Stomach smooth muscle (tissue), 2 donors: ENCODE measurements at regions not wholly inside any gene's neighbourhood (a gene's known extent, or its start where the extent isn't known, plus 50 kb on each side); places are given as distances from the start of the nearest gene placed in this dataset.

Source experiments
- H3K27ac ChIP-seq: one replicate; pipeline ENCODE4 v1.7.0; 2013; ENCODE audit warnings: mild to moderate bottlenecking, low read length, inconsistent platforms
- H3K27me3 ChIP-seq, 2 donors: one replicate each; pipeline ENCODE4 v1.7.0; 2013; ENCODE audit warnings: low read length in 2 of 2; ENCODE audit not compliant: insufficient read depth in 2 of 2, control insufficient read depth in 1 of 2
- H3K36me3 ChIP-seq, 2 donors: one replicate each; pipeline ENCODE4 v1.7.0; 2013; ENCODE audit warnings: low read length in 2 of 2; ENCODE audit not compliant: control insufficient read depth in 2 of 2, insufficient read depth in 2 of 2
- H3K4me1 ChIP-seq: one replicate; pipeline ENCODE4 v1.7.0; 2013; ENCODE audit warnings: low read length; ENCODE audit not compliant: control insufficient read depth, insufficient read depth
- H3K4me3 ChIP-seq, 2 donors: one replicate each; pipeline ENCODE4 v1.7.0; 2013; ENCODE audit warnings: low read length in 2 of 2
- H3K9ac ChIP-seq, 2 donors: one replicate each; pipeline ENCODE4 v1.7.0; 2013; ENCODE audit warnings: low read length in 2 of 2, mild to moderate bottlenecking in 1 of 2
- H3K9me3 ChIP-seq, 2 donors: one replicate each; pipeline ENCODE4 v1.7.0; 2013; ENCODE audit warnings: low read length in 2 of 2; ENCODE audit not compliant: control insufficient read depth in 2 of 2
- donor health status: healthy.
- donor health status: Pancreatic carcinoma.

GRCh38 chr4:138951764-138952163, 63.8 kb upstream of the NOCT start:
- peaks cover 0 to 3% of the 10 kb centered on the region in 2 donors for H3K9me3 ChIP-seq
- H3K36me3 ChIP-seq, result no peaks in the 10 kb centered on the region
- H3K9ac ChIP-seq, result no peak overlapping the region
- H3K27ac ChIP-seq, result no peak overlapping the region
- H3K4me1 ChIP-seq, result no peaks in the 10 kb centered on the region
- no peak overlapping the region for H3K4me3 ChIP-seq
- no peaks in the 10 kb centered on the region for H3K27me3 ChIP-seq

GRCh38 chr4:138949866-138950265, 65.7 kb upstream of the NOCT start:
- H3K36me3 ChIP-seq, result no peaks in the 10 kb centered on the region
- no peak overlapping the region for H3K4me3 ChIP-seq
- H3K9ac ChIP-seq, result no peak overlapping the region

DNA sequence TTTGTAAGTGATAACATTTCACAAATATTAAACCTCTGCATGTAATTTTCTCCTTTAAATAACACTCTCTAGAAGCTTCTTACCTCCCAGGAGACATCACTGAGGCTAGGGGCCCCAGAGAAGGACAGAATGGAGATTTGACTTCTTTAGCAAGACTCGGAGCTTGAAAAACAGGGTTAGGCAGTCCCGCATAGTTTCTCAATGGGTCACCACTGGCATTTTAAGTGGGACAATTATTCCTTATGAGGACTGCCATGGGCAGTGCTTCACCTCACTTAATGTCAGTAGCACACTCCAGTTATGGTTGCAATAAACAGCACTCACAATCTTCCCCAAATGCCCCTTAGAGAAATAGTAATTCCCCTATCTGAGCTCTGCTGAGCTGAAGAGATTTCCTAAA, 66.7 kb upstream of the NOCT start:
- no peak overlapping the region for H3K4me3 ChIP-seq
- no peaks in the 10 kb centered on the region for H3K36me3 ChIP-seq
- H3K9ac ChIP-seq, result no peak overlapping the region
- H3K27ac ChIP-seq, result no peak overlapping the region
- no peaks in the 10 kb centered on the region for H3K27me3 ChIP-seq
- no peaks in the 10 kb centered on the region for H3K4me1 ChIP-seq
- H3K9me3 ChIP-seq, result peaks cover 0 to 3% of the 10 kb centered on the region in 2 donors

More at GRCh38 chr4:138949866-138950265, 65.7 kb upstream of the NOCT start:
- Histone ChIP-seq H3K9me3 (peaks cover 0 to 3% of the 10 kb centered on the region in 2 donors), H3K27ac (no peak overlapping the region), H3K4me1 (no peaks in the 10 kb centered on the region), H3K27me3 (no peaks in the 10 kb centered on the region)

GRCh38 chr4:138946306-138946705, 69.3 kb upstream of the NOCT start:
- Histone ChIP-seq H3K4me1 (no peaks in the 10 kb centered on the region), H3K9ac (no peak overlapping the region), H3K4me3 (no peak overlapping the region), H3K36me3 (no peaks in the 10 kb centered on the region), H3K27ac (no peak overlapping the region), H3K27me3 (no peaks in the 10 kb centered on the region), H3K9me3 (peaks cover 0 to 3% of the 10 kb centered on the region in 2 donors)

DNA sequence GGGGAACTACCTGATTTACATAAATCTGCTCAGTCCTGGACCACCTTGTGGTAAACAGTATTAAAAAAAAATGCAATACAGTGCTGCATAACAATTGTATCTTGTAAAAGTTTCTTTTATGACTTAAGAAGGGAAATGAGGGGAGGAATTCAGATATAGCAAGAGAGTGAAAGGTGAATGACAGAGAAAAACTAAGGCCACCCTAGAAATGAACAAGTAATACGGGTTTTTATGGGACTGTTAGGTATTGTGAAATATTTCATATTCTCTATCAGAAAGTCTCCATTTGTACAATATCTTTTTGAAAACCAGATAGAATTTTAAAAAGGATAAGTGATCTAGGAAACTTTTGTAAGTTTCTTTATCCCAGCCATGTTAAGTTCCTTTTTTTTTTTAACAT, 69.7 kb upstream of the NOCT start:
- H3K9me3 ChIP-seq, result peaks cover 0 to 3% of the 10 kb centered on the region in 2 donors
- no peak overlapping the region for H3K9ac ChIP-seq
- H3K4me3 ChIP-seq, result no peak overlapping the region
- H3K36me3 ChIP-seq, result no peaks in the 10 kb centered on the region
- no peaks in the 10 kb centered on the region for H3K27me3 ChIP-seq
- H3K4me1 ChIP-seq, result no peaks in the 10 kb centered on the region
- H3K27ac ChIP-seq, result no peak overlapping the region

DNA sequence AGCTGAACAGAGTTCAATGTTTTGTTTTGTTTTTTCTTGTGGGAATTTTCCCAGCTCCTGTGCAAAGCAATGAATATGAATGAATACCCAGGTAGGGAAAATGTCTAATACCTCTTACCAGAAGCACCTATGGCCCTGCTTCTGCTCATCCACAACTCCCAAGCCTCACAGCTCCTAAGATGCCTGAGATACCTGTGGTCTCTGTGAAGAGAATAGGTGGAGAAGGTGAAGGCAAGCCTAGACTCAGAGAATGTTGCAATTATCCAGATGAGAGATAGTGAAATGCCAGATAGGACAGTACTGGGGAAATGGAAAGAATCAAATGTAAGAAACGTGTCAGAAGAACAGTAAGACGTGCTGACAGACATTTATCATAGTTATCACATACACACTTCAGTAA, 70.2 kb upstream of the NOCT start:
- H3K4me3 ChIP-seq, result no peak overlapping the region
- H3K27ac ChIP-seq, result no peak overlapping the region
- H3K9ac ChIP-seq, result no peak overlapping the region
- no peaks in the 10 kb centered on the region for H3K27me3 ChIP-seq
- H3K9me3 ChIP-seq, result peaks cover 0 to 3% of the 10 kb centered on the region in 2 donors
- H3K36me3 ChIP-seq, result no peaks in the 10 kb centered on the region
- H3K4me1 ChIP-seq, result no peaks in the 10 kb centered on the region

- peaks cover 0 to 3% of the 10 kb centered on the region in 2 donors for H3K9me3 ChIP-seq
- no peaks in the 10 kb centered on the region for H3K36me3 ChIP-seq
- H3K4me3 ChIP-seq, result no peak overlapping the region
- no peaks in the 10 kb centered on the region for H3K4me1 ChIP-seq
- no peak overlapping the region for H3K27ac ChIP-seq
- H3K27me3 ChIP-seq, result no peaks in the 10 kb centered on the region
- H3K9ac ChIP-seq, result no peak overlapping the region
Observed at GRCh38 chr4:138943893-138944292, 71.7 kb upstream of the NOCT start.

DNA sequence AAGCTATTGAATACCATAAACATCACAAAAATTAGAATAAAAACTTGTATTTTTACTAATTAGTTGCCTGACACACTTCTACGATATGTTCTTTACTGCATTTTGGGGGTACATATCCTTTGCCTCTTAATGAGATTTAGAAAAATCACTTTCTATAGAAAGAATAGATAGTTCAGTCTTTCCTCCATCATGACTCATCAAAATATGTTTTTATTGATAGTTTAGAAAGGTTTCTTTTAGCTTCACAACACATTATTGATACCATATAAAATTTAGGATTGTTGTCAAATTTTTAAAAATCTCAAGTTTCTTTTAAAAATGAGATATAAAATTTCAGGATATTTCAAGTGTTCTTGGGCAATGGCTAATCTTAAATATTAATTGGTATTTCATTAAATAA, 74.5 kb upstream of the NOCT start:
- no peaks in the 10 kb centered on the region for H3K27me3 ChIP-seq
- no peaks in the 10 kb centered on the region for H3K36me3 ChIP-seq
- peaks cover 3% of the 10 kb centered on the region for H3K4me1 ChIP-seq
- no peak overlapping the region for H3K27ac ChIP-seq
- no peaks in the 10 kb centered on the region for H3K9me3 ChIP-seq
- H3K4me3 ChIP-seq, result no peak overlapping the region
- no peak overlapping the region for H3K9ac ChIP-seq

DNA sequence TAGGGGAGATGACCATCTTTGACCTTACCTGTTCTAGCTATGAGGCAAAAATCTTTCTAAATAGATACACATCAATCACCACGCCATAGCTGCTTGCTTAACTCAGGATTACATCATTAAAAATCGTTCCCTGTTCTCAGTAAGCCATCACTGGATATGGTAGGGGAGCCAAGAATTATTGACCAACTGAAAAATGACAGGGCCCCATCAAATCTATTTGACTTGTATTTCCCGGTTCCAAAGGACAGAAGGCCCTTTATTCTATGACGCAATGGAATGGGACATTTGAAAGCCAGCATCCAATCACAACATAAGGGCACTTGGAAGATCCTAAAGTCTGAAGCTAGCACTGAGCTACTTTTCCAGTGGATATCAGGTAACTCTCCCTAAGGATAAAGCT, 75.6 kb upstream of the NOCT start:
- Histone ChIP-seq H3K27me3 (no peaks in the 10 kb centered on the region), H3K4me3 (no peak overlapping the region), H3K9me3 (no peaks in the 10 kb centered on the region), H3K36me3 (no peaks in the 10 kb centered on the region), H3K9ac (no peak overlapping the region), H3K27ac (no peak overlapping the region), H3K4me1 (peaks cover 3% of the 10 kb centered on the region)

GRCh38 chr4:138938366-138938690, 77.3 kb upstream of the NOCT start:
- Histone ChIP-seq H3K9me3 (no peaks in the 10 kb centered on the region), H3K4me1 (peaks cover 3% of the 10 kb centered on the region), H3K9ac (no peak overlapping the region), H3K36me3 (no peaks in the 10 kb centered on the region), H3K27me3 (no peaks in the 10 kb centered on the region), H3K27ac (no peak overlapping the region), H3K4me3 (peak overlapping the region in 1 of 2 donors; percentile 24)

DNA sequence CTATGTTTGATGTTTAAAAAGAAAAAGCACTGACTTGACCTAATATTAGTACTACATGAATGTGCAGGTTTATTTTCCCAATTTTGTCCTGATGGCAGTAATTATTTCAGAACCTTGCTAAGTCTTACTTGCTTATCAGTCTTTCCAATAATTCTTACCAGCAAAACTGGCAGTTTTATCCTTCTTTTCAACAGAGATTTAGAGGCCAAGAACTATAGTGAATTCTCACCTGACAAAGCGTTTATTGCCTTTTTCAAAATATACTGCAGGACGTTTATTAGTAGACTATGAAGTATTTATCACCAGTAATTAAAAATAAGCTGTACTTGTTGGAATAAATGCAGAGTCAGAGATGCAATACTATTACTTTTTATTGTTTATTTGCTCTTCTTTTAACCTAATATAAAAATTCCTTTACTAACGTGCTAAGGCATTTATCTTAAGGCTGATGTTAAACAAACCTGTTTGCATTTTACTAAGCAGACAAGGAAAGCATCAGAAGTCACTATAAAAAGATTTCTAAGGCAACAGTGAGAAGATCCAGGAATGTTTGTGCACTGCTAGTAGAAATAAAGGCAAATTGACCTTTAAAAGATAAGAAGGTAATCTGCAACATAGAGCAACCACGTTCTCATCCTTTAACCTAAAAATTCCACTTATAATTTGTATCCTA, 80.3 kb upstream of the NOCT start:
- Histone ChIP-seq H3K4me3 (no peak overlapping the region), H3K9me3 (no peaks in the 10 kb centered on the region), H3K4me1 (peaks cover 3% of the 10 kb centered on the region), H3K36me3 (no peaks in the 10 kb centered on the region), H3K27me3 (no peaks in the 10 kb centered on the region), H3K27ac (no peak overlapping the region), H3K9ac (no peak overlapping the region)
